HCT116 (cell line): ENCODE measurements at regions not wholly inside any gene's neighbourhood (a gene's known extent, or its start where the extent isn't known, plus 50 kb on each side); places are given as distances from the start of the nearest gene placed in this dataset.

Experiments used
- ATAC-seq: fragments of 200-7000 bp; cut with Tn5 transposase; 2 replicates; pipeline ENCODE4 v1.9.1; 2020; ENCODE audit warnings: mild to moderate bottlenecking, moderate library complexity
- BruUV-seq: library from RNA; stranded (reverse); fragments of 400-500 nt; replicated peaks from 2 replicates; lab custom pipeline; 2021; lab: Mats Ljungman, UMichigan
- CTCF ChIA-PET: fragments of 300-600 bp; sonication (Branson Sonifier 250); formaldehyde crosslinking; loops from one replicate; lab custom pipeline; 2021; ENCODE audit warnings: antibody characterized with exemption; lab: Charles Lee
- POLR2A ChIA-PET: fragments of 300-600, 350-600 bp; sonication (Branson Sonifier 250); formaldehyde crosslinking; loops from one replicate; lab custom pipeline; 2021; ENCODE audit warnings: antibody characterized with exemption; lab: Charles Lee
- RAD21 ChIA-PET, 2 experiments: fragments of 300-600 bp; sonication (Branson Sonifier 250); formaldehyde crosslinking; loops; one replicate each; lab custom pipeline; 2023; ENCODE audit warnings: low total read pairs in 2 of 2; ENCODE audit not compliant: uncharacterized antibody in 2 of 2, unreplicated experiment in 2 of 2, low non-redundant PET in 1 of 2; lab: Charles Lee
- DNase-seq: peaks from one replicate; pipeline ENCODE4 v3.0.0-alpha.2; 2010; ENCODE audit warnings: low read depth, low spot score
- H2AFZ ChIP-seq: fragments of 200-600 bp; shearing (Covaris generic), sonication (generic); 2 replicates; pipeline ENCODE4 v1.6.1; 2017; ENCODE audit warnings: low read depth, mixed run types, mixed read lengths, antibody characterized with exemption, low read length; ENCODE audit not compliant: poor library complexity, severe bottlenecking
- H3K27ac ChIP-seq: 2 replicates; pipeline ENCODE4 v1.5.1; 2012; ENCODE audit warnings: low read depth, low read length
- H3K27me3 ChIP-seq: fragments of 200-600 bp; sonication (generic); 2 replicates; pipeline ENCODE4 v1.6.1; 2016; ENCODE audit warnings: mixed run types, low read length, mixed read lengths; ENCODE audit not compliant: insufficient read depth
- H3K36me3 ChIP-seq, 2 experiments: fragments of 200-500 bp in 1 of 2; fragments of 200-600 bp in 1 of 2; sonication (Bioruptor generic) in 1 of 2; sonication (generic) in 1 of 2; 2 replicates each; pipeline versions ENCODE4 v1.5.1 to v1.6.1; 2014 to 2016; ENCODE audit warnings: low read length in 2 of 2, inconsistent platforms in 1 of 2, mixed read lengths in 1 of 2, mixed run types in 1 of 2; ENCODE audit not compliant: insufficient read depth in 2 of 2, control insufficient read depth in 1 of 2
- H3K4me1 ChIP-seq, 2 experiments: fragments of 200-600 bp in 1 of 2; sonication (generic) in 1 of 2; 2 replicates each; pipeline versions ENCODE4 v1.5.1 to v1.6.1; 2012 to 2017; ENCODE audit warnings: low read length in 2 of 2, inconsistent platforms in 1 of 2, mild to moderate bottlenecking in 1 of 2, mixed read lengths in 1 of 2, mixed run types in 1 of 2, moderate library complexity in 1 of 2; ENCODE audit not compliant: insufficient read depth in 2 of 2, control insufficient read depth in 1 of 2
- H3K4me2 ChIP-seq: fragments of 200-600 bp; sonication (generic); 2 replicates; pipeline ENCODE4 v1.6.1; 2017; ENCODE audit warnings: mixed run types, low read length, mixed read lengths
- H3K4me3 ChIP-seq, 2 experiments: fragments of 200-600 bp in 1 of 2; sonication (generic) in 1 of 2; replicated peaks in 1 of 2; 2 replicates each; pipeline ENCODE4 v1.5.1; 2011 to 2016; ENCODE audit warnings: low read length in 2 of 2, control low read depth in 1 of 2, low read depth in 1 of 2, mild to moderate bottlenecking in 1 of 2, mixed read lengths in 1 of 2, mixed run types in 1 of 2
- H3K79me2 ChIP-seq: fragments of 200-600 bp; sonication (generic); 2 replicates; pipeline ENCODE4 v1.6.1; 2017; ENCODE audit warnings: mild to moderate bottlenecking, mixed run types, low read length, moderate library complexity, mixed read lengths; ENCODE audit not compliant: insufficient read depth
- H3K9ac ChIP-seq: fragments of 200-600 bp; sonication (generic); 2 replicates; pipeline ENCODE4 v1.6.1; 2016; ENCODE audit warnings: low read length, mixed read lengths
- H3K9me2 ChIP-seq: fragments of 200-600 bp; sonication (generic), shearing (Covaris generic); 2 replicates; pipeline ENCODE4 v1.6.1; 2017; ENCODE audit warnings: mixed run types, mild to moderate bottlenecking, moderate library complexity; ENCODE audit not compliant: insufficient read depth
- H3K9me3 ChIP-seq, 2 experiments: fragments of 200-500 bp in 1 of 2; fragments of 200-600 bp in 1 of 2; sonication (Bioruptor generic) in 1 of 2; sonication (generic) in 1 of 2; 2 replicates each; pipeline ENCODE4 v1.6.1; 2014 to 2017; ENCODE audit warnings: low read length in 2 of 2, mixed read lengths in 2 of 2, inconsistent platforms in 1 of 2, low read depth in 1 of 2, mild to moderate bottlenecking in 1 of 2, mixed run types in 1 of 2, moderate library complexity in 1 of 2; ENCODE audit not compliant: control insufficient read depth in 1 of 2, insufficient read depth in 1 of 2
- H4K20me1 ChIP-seq: fragments of 200-600 bp; sonication (generic), shearing (Covaris generic); 2 replicates; pipeline ENCODE4 v1.6.1; 2017; ENCODE audit warnings: mixed run types, mild to moderate bottlenecking, moderate library complexity; ENCODE audit not compliant: insufficient read depth
- ATF3 ChIP-seq: IDR thresholded peaks from 2 replicates; pipeline ENCODE4 v1.6.1; 2012
- CBX3 ChIP-seq: IDR thresholded peaks from 2 replicates; pipeline ENCODE4 v1.6.1; 2012; ENCODE audit warnings: low read depth
- EZH2 ChIP-seq: fragments of 200-600 bp; sonication (generic); IDR thresholded peaks from 2 replicates; pipeline ENCODE4 v1.6.1; 2017; ENCODE audit warnings: antibody characterized with exemption, mixed run types
- FOSL1 ChIP-seq: IDR thresholded peaks from 2 replicates; pipeline ENCODE4 v1.6.1; 2012; ENCODE audit warnings: low read depth
- JUND ChIP-seq: IDR thresholded peaks from 2 replicates; pipeline ENCODE4 v1.6.1; 2012
- POLR2AphosphoS5 ChIP-seq: IDR thresholded peaks from 2 replicates; pipeline ENCODE4 v1.6.1; 2011; ENCODE audit warnings: mild to moderate bottlenecking, low read depth, low read length, moderate library complexity
- RAD21 ChIP-seq: IDR thresholded peaks from 2 replicates; pipeline ENCODE4 v1.6.1; 2012; ENCODE audit warnings: low read depth, mild to moderate bottlenecking
- SIN3A ChIP-seq: IDR thresholded peaks from 2 replicates; pipeline ENCODE4 v1.6.1; 2012; ENCODE audit warnings: low read depth
- SP1 ChIP-seq: IDR thresholded peaks from 2 replicates; pipeline ENCODE4 v1.6.1; 2012; ENCODE audit warnings: low read depth
- SRF ChIP-seq: IDR thresholded peaks from 2 replicates; pipeline ENCODE4 v1.6.1; 2012; ENCODE audit warnings: low read depth
- TCF7L2 ChIP-seq: IDR thresholded peaks from 2 replicates; pipeline ENCODE4 v1.7.0; 2011; ENCODE audit warnings: borderline replicate concordance, inconsistent platforms; ENCODE audit not compliant: insufficient read depth, insufficient read length; ENCODE audit errors: extremely low read depth
- ZBTB33 ChIP-seq: IDR thresholded peaks from 2 replicates; pipeline ENCODE4 v1.6.1; 2011; ENCODE audit warnings: mild to moderate bottlenecking, low read length, moderate library complexity; ENCODE audit not compliant: insufficient replicate concordance; ENCODE audit errors: extremely low read depth
- ZFX ChIP-seq: fragments of 450-650 bp; IDR thresholded peaks from 2 replicates; pipeline ENCODE4 v1.6.1; 2017
- ZNF274 ChIP-seq: fragments of 200-500 bp; sonication (Bioruptor generic); IDR thresholded peaks from 2 replicates; pipeline ENCODE4 v1.6.1; 2014; ENCODE audit warnings: mild to moderate bottlenecking, low read depth, low read length, inconsistent platforms
- intact Hi-C: fragments of 100-400 bp; cut with micrococcal nuclease; formaldehyde crosslinking; loops from 2 replicates; pipeline ENCODE4 v1.10.0; 2022
- TF ChIP-seq, protein P1 (sequence below): IDR thresholded peaks from 2 replicates; pipeline ENCODE4 v1.6.1; 2012
- TF ChIP-seq, protein P2 (sequence below), 3 experiments: fragments of 200-600 bp in 1 of 3; sonication (generic) in 1 of 3; IDR thresholded peaks in 2 of 3; conservative IDR thresholded peaks in 1 of 3; 2 replicates each; pipeline ENCODE4 v1.5.1; 2012 to 2017; ENCODE audit warnings: low read depth in 2 of 3, low read length in 2 of 3, antibody characterized with exemption in 1 of 3, borderline replicate concordance in 1 of 3, control low read depth in 1 of 3, mild to moderate bottlenecking in 1 of 3, mixed read lengths in 1 of 3, mixed run types in 1 of 3, moderate library complexity in 1 of 3; ENCODE audit not compliant: insufficient read depth in 1 of 3

- no peaks in the 10 kb centered on the region for H4K20me1 ChIP-seq
- no peak overlapping the region for H3K9ac ChIP-seq
- no TSS peak for BruUV-seq
- ChIA-PET POLR2A (no interaction called here), RAD21 (no interaction called here), CTCF (no interaction called here)
- peaks cover 13 to 43% of the 10 kb centered on the region in 2 experiments; a peak in 2 of 4 replicates for H3K9me3 ChIP-seq
- H3K4me3 ChIP-seq, result no peak overlapping the region
- no peak overlapping the region for H3K27ac ChIP-seq
- TF ChIP-seq, protein P1, sequence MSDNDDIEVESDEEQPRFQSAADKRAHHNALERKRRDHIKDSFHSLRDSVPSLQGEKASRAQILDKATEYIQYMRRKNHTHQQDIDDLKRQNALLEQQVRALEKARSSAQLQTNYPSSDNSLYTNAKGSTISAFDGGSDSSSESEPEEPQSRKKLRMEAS, result no peak
- TF ChIP-seq SP1 (no peak), RAD21 (no peak), JUND (no peak), ATF3 (no peak), POLR2AphosphoS5 (no peak), ZNF274 (no peak), TCF7L2 (no peak)
- no peaks in the 10 kb centered on the region for H3K4me1 ChIP-seq
- no peak overlapping the region for H3K4me2 ChIP-seq
- H3K79me2 ChIP-seq, result no peaks in the 10 kb centered on the region
- ATAC-seq (no peak), DNase-seq (no peak)
- no peaks in the 10 kb centered on the region for H3K9me2 ChIP-seq
- H2AFZ ChIP-seq, result no peak overlapping the region
- H3K27me3 ChIP-seq, result no peaks in the 10 kb centered on the region
- intact Hi-C loops, result no loop called here
- H3K36me3 ChIP-seq, result no peaks in the 10 kb centered on the region; a peak in 1 of 4 replicates
These were observed 979.2 kb downstream of the MRPL39 start for GRCh38 chr21:24628046-24628445.

DNA sequence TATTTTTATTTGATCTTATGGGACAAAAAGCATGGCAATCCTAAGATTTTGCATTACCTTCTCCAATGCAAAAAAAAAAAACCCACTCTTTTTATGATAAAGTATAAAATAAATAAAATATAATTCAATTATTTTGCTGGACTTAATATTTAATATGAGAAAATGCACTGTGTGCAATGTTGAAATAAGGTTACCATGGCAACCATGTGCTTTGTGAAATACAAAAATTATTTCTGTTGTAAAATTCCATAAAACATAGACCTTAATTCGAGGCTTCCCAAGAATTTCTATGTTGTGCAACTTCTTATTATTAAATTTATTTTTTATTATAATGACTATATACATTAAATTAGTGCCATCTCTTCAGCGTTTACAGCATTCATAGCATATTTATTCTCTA lies 989.5 kb downstream of the MRPL39 start:
- TF ChIP-seq FOSL1, result no peak
- TF ChIP-seq, protein P2, sequence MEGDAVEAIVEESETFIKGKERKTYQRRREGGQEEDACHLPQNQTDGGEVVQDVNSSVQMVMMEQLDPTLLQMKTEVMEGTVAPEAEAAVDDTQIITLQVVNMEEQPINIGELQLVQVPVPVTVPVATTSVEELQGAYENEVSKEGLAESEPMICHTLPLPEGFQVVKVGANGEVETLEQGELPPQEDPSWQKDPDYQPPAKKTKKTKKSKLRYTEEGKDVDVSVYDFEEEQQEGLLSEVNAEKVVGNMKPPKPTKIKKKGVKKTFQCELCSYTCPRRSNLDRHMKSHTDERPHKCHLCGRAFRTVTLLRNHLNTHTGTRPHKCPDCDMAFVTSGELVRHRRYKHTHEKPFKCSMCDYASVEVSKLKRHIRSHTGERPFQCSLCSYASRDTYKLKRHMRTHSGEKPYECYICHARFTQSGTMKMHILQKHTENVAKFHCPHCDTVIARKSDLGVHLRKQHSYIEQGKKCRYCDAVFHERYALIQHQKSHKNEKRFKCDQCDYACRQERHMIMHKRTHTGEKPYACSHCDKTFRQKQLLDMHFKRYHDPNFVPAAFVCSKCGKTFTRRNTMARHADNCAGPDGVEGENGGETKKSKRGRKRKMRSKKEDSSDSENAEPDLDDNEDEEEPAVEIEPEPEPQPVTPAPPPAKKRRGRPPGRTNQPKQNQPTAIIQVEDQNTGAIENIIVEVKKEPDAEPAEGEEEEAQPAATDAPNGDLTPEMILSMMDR (IDR thresholded peaks at IDR 0.05 in 2 of 3, conservative IDR thresholded peaks at IDR 0.05 in 1 of 3; ENCODE audit: borderline replicate concordance in 1 of 3, insufficient read depth in 1 of 3, low read depth in 2 of 3, low read length in 2 of 3), result no peak
- no peak for TF ChIP-seq SIN3A
- TF ChIP-seq ATF3, result no peak
- no peak for TF ChIP-seq JUND
- no peak for TF ChIP-seq CBX3
- TF ChIP-seq EZH2, result no peak
- no peak for TF ChIP-seq SRF
- TF ChIP-seq ZFX, result no peak
- no peak for TF ChIP-seq ZBTB33
- no peak for TF ChIP-seq ZNF274
- no peaks in the 10 kb centered on the region for H3K9me2 ChIP-seq
- H3K9me3 ChIP-seq, result peaks cover 5 to 6% of the 10 kb centered on the region in 2 experiments; a peak in 2 of 4 replicates
- intact Hi-C loops, result no loop called here
- ChIA-PET CTCF (no interaction called here), RAD21 (no interaction called here), POLR2A (no interaction called here)
- no peak overlapping the region for H3K4me2 ChIP-seq
- no peaks in the 10 kb centered on the region for H4K20me1 ChIP-seq
- no peak overlapping the region for H2AFZ ChIP-seq
- no peaks in the 10 kb centered on the region for H3K36me3 ChIP-seq
- no peaks in the 10 kb centered on the region for H3K4me1 ChIP-seq
- H3K27ac ChIP-seq, result no peak overlapping the region
- no TSS peak for BruUV-seq
- no peak for ATAC-seq
- H3K79me2 ChIP-seq, result no peaks in the 10 kb centered on the region
- DNase-seq, result no peak
- no peaks in the 10 kb centered on the region for H3K27me3 ChIP-seq
- H3K9ac ChIP-seq, result no peak overlapping the region
- no peak overlapping the region for H3K4me3 ChIP-seq
